ENCODE measurements at regions not wholly inside any gene's neighbourhood (a gene's known extent, or its start where the extent isn't known, plus 50 kb on each side); places are given as distances from the start of the nearest gene placed in this dataset.

- Mint-ChIP-seq H3K36me3 (ENCODE audit: unreplicated experiment) (peaks cover 5% of the 10 kb centered on the region), H3K27me3 (ENCODE audit: unreplicated experiment) (peaks cover 4% of the 10 kb centered on the region), H3K27ac (ENCODE audit: unreplicated experiment) (no peak overlapping the region), H3K4me3 (ENCODE audit: unreplicated experiment) (no peak overlapping the region), H3K9me3 (ENCODE audit: unreplicated experiment) (no peaks in the 10 kb centered on the region), H3K4me1 (ENCODE audit: low read depth, unreplicated experiment) (peaks cover 3% of the 10 kb centered on the region)
- TF ChIP-seq, protein P1, sequence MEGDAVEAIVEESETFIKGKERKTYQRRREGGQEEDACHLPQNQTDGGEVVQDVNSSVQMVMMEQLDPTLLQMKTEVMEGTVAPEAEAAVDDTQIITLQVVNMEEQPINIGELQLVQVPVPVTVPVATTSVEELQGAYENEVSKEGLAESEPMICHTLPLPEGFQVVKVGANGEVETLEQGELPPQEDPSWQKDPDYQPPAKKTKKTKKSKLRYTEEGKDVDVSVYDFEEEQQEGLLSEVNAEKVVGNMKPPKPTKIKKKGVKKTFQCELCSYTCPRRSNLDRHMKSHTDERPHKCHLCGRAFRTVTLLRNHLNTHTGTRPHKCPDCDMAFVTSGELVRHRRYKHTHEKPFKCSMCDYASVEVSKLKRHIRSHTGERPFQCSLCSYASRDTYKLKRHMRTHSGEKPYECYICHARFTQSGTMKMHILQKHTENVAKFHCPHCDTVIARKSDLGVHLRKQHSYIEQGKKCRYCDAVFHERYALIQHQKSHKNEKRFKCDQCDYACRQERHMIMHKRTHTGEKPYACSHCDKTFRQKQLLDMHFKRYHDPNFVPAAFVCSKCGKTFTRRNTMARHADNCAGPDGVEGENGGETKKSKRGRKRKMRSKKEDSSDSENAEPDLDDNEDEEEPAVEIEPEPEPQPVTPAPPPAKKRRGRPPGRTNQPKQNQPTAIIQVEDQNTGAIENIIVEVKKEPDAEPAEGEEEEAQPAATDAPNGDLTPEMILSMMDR (IDR thresholded peaks at IDR 0.05; ENCODE audit: partially characterized antibody, unreplicated experiment): no peak
- DNase-seq: no peak
These were observed 113.7 kb downstream of the WNT7A start for GRCh38 chr3:13766128-13766527.

DNA sequence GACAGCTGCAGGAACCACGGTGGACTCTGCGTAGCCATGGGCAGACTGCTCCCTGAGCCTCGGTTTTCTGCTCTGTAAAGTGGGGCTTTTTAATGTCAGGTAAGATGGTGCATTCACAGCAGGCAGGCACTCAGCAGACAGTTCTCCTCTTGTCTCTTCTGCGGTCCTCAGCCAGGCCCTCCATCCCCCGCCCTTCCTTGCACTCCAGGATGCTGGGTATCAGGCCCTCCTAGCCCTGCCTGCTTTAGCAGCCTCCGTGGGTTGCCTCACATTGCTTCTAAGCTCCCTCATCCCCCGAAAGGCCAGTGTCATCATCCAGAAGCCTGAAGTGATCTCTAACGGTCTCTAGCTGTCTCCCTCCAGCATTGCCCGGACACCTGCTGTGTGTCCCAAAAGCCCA lies 115.7 kb downstream of the WNT7A start:
- H3K27ac Mint-ChIP-seq (ENCODE audit: unreplicated experiment): no peak overlapping the region
- peaks cover 3% of the 10 kb centered on the region for H3K4me1 Mint-ChIP-seq (ENCODE audit: low read depth, unreplicated experiment)
- H3K36me3 Mint-ChIP-seq (ENCODE audit: unreplicated experiment): peaks cover 5% of the 10 kb centered on the region
- no peak for DNase-seq
- H3K4me3 Mint-ChIP-seq (ENCODE audit: unreplicated experiment): no peak overlapping the region
- TF ChIP-seq, protein P1 (IDR thresholded peaks at IDR 0.05; ENCODE audit: partially characterized antibody, unreplicated experiment): no peak
- H3K9me3 Mint-ChIP-seq (ENCODE audit: unreplicated experiment): peaks cover 1% of the 10 kb centered on the region
- peaks cover 7% of the 10 kb centered on the region for H3K27me3 Mint-ChIP-seq (ENCODE audit: unreplicated experiment)

DNA sequence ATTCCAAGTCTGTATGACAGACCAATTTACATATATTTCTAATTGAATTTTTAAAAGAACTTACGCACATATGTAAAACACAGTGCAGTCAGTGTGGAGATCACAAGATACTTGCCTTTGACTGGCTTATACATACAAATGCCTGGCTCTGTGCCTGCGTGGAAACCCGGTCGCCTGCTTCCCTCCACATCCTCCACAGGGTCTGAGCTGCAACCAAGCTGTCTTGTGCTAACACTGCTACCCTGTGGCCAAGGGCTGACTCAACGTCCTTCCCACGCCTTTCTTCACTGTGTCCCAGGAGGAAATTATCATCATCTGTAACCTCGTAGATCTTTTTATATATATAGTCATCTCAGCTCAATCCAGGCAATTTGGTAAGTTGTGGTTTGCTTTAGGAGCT lies 117.0 kb downstream of the WNT7A start:
- peaks cover 4% of the 10 kb centered on the region for H3K9me3 Mint-ChIP-seq (ENCODE audit: unreplicated experiment)
- TF ChIP-seq, protein P1 (IDR thresholded peaks at IDR 0.05; ENCODE audit: partially characterized antibody, unreplicated experiment): no peak
- H3K27ac Mint-ChIP-seq (ENCODE audit: unreplicated experiment): no peak overlapping the region
- peaks cover 5% of the 10 kb centered on the region for H3K36me3 Mint-ChIP-seq (ENCODE audit: unreplicated experiment)
- H3K27me3 Mint-ChIP-seq (ENCODE audit: unreplicated experiment): peaks cover 6% of the 10 kb centered on the region
- DNase-seq: no peak
- no peak overlapping the region for H3K4me3 Mint-ChIP-seq (ENCODE audit: unreplicated experiment)
- H3K4me1 Mint-ChIP-seq (ENCODE audit: low read depth, unreplicated experiment): peaks cover 3% of the 10 kb centered on the region

GRCh38 chr3:13750731-13751130 lies 129.1 kb downstream of the WNT7A start:
- TF ChIP-seq, protein P1 (IDR thresholded peaks at IDR 0.05; ENCODE audit: partially characterized antibody, unreplicated experiment): no peak
- H3K4me3 Mint-ChIP-seq (ENCODE audit: unreplicated experiment): no peak overlapping the region
- peaks cover 14% of the 10 kb centered on the region for H3K36me3 Mint-ChIP-seq (ENCODE audit: unreplicated experiment)
- peaks cover 11% of the 10 kb centered on the region for H3K9me3 Mint-ChIP-seq (ENCODE audit: unreplicated experiment)
- peaks cover 14% of the 10 kb centered on the region for H3K27me3 Mint-ChIP-seq (ENCODE audit: unreplicated experiment)
- peaks cover 6% of the 10 kb centered on the region for H3K4me1 Mint-ChIP-seq (ENCODE audit: low read depth, unreplicated experiment)
- no peak for DNase-seq
- no peak overlapping the region for H3K27ac Mint-ChIP-seq (ENCODE audit: unreplicated experiment)

GRCh38 chr3:13750215-13750614 lies 129.7 kb downstream of the WNT7A start:
- Mint-ChIP-seq H3K36me3 (ENCODE audit: unreplicated experiment) (peaks cover 14% of the 10 kb centered on the region), H3K4me3 (ENCODE audit: unreplicated experiment) (no peak overlapping the region), H3K9me3 (ENCODE audit: unreplicated experiment) (peaks cover 7% of the 10 kb centered on the region), H3K27me3 (ENCODE audit: unreplicated experiment) (peaks cover 14% of the 10 kb centered on the region), H3K27ac (ENCODE audit: unreplicated experiment) (no peak overlapping the region), H3K4me1 (ENCODE audit: low read depth, unreplicated experiment) (peaks cover 6% of the 10 kb centered on the region)
- DNase-seq: no peak
- TF ChIP-seq, protein P1 (IDR thresholded peaks at IDR 0.05; ENCODE audit: partially characterized antibody, unreplicated experiment): no peak

Measured in glutamatergic neuron (in vitro differentiated cells).